HG03064 (cell line): ENCODE measurements at regions not wholly inside any gene's neighbourhood (a gene's known extent, or its start where the extent isn't known, plus 50 kb on each side); places are given as distances from the start of the nearest gene placed in this dataset.
"Not testable (repeated sequence)": the region's sequence is repeated elsewhere in the genome, so short reads cannot be mapped to it uniquely, and the experiment has no call there.

Experiments used
- ATAC-seq: cut with Tn5 transposase; IDR thresholded peaks from one replicate; pipeline ENCODE4 v1.9.1; 2021; ENCODE audit warnings: low read depth; ENCODE audit not compliant: unreplicated experiment

- ATAC-seq = no peak
These were observed 135.1 kb upstream of the RFX3 start for GRCh38 chr9:3660936-3661335.

- no peak for ATAC-seq
These were observed 133.8 kb upstream of the RFX3 start for GRCh38 chr9:3659647-3660046.

DNA sequence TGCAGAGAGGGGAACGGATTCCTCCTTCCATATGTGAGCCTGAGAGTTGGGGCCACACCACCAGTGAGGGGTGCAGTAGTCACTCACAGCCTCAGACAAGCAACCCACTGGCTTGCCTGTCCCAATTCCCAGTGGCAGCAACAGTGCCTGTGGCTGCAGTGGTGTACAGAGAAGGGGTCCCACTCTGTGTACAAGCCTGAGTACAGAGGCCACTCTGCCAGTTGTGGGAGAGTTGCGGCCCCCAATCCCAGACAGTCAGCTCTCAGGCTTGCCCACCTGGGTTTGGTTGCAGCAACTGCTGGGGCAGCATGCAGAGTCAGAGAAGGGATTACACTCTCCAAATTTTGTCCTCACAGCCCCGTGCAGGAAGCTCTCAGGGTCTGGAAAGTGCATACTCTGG, 133.2 kb upstream of the RFX3 start:
- no peak for ATAC-seq

- no peak for ATAC-seq
These were observed 130.4 kb upstream of the RFX3 start for GRCh38 chr9:3656224-3656623.

DNA sequence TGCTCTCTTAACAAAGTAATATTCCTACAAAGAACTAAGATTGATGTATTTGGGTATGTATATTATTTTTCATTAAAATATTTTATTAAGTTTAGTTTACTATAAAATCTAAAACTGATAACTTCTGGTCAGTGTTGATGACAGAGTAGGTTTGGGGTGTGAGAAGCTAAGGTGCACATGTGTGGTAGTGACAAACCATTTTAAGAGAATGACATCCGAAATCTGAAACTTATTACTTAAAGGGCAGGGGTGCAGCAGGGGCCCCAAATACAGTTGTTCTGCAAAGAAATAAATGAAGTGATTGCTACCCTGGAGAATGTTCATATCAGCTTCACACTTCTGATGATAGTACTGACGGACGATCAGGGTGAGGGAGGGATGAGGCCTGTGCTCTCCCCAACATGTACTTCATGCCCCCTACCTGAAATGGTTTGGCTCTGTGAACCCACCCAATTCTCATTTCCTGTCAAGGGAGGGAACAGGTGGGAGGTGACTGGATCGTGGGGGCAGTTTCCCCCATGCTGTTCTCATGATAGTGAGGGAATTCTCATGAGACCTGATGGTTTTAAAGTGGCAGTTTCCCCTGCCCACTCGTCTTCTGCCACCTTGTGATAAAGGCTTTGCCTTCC, 125.3 kb upstream of the RFX3 start:
- ATAC-seq = no peak

DNA sequence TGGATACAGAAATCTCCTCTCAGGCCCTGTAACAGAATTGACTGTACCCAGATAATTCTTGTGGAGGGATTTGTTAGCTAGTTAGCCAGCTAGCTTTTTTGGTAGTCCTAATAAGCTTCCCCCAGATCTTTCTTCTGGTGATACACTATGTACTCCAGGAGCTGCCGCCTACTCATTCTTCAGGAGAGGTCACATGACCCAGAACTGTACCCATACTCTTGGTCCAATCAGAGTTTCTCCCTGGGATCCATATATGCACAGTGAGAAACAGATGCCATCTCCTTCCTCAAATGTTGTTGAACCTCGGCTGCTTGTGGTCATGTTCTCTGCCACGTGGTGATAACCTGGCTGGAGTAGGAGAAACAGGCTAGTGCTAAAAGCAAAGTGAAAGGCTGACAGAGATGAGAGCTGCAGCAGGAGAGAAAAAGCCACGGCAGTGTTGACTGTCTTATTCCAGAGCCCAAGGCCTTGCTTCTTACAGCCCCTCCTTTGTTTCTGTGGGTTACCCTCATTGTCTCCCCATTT, 123.0 kb upstream of the RFX3 start:
- ATAC-seq = no peak

GRCh38 chr9:3648266-3648665, 122.5 kb upstream of the RFX3 start:
- ATAC-seq = no peak

DNA sequence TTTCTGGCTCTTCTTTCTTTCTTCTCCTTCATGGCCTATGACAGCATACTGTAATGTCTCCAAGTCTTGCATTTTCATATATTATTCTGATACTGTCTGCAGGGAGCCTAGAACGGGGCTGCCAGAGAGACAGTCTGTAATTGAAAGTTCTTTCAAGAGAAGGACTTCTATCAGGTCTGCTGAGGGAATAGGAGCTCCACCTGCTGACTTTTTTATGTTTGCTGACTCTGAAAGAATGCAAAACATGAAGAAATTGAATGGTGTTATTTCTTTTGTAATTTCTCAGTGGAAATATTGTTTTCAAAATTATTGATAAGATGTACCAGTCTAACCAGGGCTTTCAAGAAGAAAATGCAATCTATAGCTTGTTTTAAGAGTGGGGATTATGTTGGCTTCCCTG, 121.9 kb upstream of the RFX3 start:
- ATAC-seq = no peak

- no peak for ATAC-seq
These were observed 120.4 kb upstream of the RFX3 start for GRCh38 chr9:3646226-3646625.

DNA sequence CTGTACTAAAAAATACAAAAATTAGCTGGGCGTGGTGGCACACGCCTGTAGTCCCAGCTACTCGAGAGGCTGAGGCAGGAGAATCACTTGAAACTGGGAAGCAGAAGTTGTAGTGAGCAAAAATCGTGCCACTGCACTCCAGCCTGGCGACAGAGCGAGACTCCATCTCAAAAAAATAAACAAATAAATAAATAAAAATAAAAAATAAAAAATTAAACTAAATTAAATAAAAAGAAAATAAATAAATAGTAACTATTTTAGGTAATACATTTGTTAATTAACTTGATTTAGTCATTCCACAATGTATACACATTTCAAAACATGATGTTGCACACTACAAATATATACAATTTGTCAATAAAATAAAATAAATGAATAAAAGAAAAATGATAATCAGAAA, 116.3 kb upstream of the RFX3 start:
- ATAC-seq = not testable (repeated sequence)

- no peak for ATAC-seq
These were observed 103.7 kb upstream of the RFX3 start for GRCh38 chr9:3629495-3629894.

- no peak for ATAC-seq
These were observed 102.4 kb upstream of the RFX3 start for GRCh38 chr9:3628239-3628638.

DNA sequence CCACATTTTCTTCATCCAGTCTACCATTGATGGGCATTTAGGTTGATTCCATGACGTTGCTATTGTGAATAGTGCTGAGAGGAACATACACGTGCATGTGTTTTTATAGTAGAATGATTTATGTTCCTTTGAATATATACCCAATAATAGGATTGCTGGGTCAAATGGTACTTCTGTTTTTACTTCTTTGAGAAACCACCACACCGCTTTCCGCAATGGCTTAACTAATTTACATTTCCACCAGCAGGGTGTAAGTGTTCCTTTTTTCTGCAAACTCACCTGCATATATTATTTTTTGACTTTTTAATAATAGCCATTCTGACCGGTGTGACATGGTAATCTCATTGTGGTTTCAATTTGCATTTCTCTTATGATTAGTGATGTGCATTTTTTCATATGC, 82.2 kb upstream of the RFX3 start:
- ATAC-seq = no peak

DNA sequence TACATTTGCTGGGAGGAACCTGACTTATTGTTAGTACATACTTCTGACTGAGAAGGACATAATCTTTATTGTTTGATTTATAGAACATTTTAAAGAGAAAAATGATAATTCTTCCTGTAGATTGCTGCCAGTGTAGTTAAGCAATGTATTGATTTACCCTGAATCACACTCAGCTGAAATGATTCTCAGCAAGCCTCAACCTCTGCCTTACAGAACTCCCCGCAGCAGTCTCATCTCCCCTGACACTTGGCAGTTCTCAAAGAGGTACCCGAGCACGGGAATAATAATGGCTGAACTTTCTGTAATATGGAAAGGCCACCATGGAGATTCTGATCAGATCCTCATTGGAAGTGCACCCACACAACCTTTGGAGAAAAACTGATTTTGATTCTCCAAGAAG, 74.9 kb upstream of the RFX3 start:
- no peak for ATAC-seq

GRCh38 chr9:3597792-3598191, 72.0 kb upstream of the RFX3 start:
- ATAC-seq = no peak

GRCh38 chr9:3586066-3586465, 60.3 kb upstream of the RFX3 start:
- ATAC-seq = no peak

DNA sequence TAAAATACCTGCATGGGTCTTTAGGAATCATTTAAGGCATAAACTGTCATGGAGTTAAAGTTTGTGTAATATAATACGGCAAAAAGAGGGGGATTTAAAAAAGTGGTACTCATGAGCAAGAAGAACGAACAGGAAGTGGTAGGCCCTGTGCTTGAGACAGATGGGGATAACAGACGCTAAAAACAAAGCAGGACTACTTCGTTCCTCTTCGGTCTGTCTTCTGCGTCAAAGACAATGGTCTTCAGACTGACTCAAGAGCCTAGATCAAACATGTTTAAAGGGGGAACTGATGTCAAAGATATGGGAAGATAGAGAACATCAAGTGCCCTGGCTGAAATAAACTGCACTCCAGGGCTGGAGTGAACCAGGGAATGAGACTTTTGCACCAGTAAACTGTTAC, 59.8 kb upstream of the RFX3 start:
- ATAC-seq = no peak

- ATAC-seq = no peak
These were observed 53.0 kb upstream of the RFX3 start for GRCh38 chr9:3578786-3579185.

DNA sequence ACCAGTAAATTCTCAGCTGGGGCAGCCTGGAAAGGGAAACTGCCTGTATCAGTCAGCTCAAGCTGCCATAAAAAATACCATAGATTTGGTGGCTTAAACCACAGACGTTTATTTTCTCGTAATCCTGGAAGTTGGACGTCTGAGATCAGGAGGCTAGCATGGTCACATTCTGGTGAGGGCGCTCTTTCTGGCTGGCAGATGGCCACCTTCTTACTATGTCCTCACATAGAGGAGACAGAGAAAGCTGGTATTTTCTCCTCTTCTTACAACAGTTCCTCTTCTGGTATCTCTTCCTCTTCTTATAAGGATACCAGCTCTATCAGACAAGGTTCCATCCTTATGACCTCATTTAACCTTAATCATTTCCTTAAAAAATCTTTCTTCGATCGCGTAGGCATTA, 50.5 kb upstream of the RFX3 start:
- ATAC-seq = no peak

DNA sequence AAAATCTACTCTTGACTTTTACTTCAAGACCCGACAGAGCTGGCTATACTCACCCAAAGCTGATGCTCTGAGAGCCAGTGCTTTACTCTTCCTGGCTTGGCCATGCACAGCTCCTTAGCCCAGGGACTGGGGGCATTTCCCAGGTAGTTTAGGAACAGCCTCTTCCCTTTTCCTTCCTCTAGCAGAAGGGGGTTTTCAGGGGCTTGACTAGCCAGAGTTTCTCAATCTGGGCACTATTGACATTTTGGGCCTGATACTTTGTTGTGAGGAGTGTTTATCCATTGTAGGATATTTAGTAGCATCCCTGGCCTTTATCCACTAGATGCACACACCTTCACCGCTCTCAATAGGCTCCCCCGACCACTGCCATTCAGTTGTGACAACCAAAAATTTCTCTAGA, 50.0 kb upstream of the RFX3 start:
- no peak for ATAC-seq
